ENCODE measurements at regions not wholly inside any gene's neighbourhood (a gene's known extent, or its start where the extent isn't known, plus 50 kb on each side); places are given as distances from the start of the nearest gene placed in this dataset.

- DNase-seq: no peak
Observed at GRCh38 chr16:76193906-76194615, 83.1 kb upstream of the CNTNAP4 start.

GRCh38 chr16:76194616-76195015 is 82.6 kb upstream of the CNTNAP4 start:
- no peak for DNase-seq

- DNase-seq: no peak
Observed at GRCh38 chr16:76195056-76195455, 82.1 kb upstream of the CNTNAP4 start.

- DNase-seq: no peak
Observed at GRCh38 chr16:76195648-76196047, 81.6 kb upstream of the CNTNAP4 start.

- DNase-seq: no peak
Observed at GRCh38 chr16:76197900-76198299, 79.3 kb upstream of the CNTNAP4 start.

GRCh38 chr16:76199681-76200220 is 77.5 kb upstream of the CNTNAP4 start:
- DNase-seq: no peak

GRCh38 chr16:76201385-76201784 is 75.8 kb upstream of the CNTNAP4 start:
- DNase-seq: no peak

- DNase-seq: no peak
Observed at GRCh38 chr16:76204249-76204648, 73.0 kb upstream of the CNTNAP4 start.

- DNase-seq: no peak
Observed at GRCh38 chr16:76207270-76207669, 69.9 kb upstream of the CNTNAP4 start.

- DNase-seq: no peak
Observed at GRCh38 chr16:76210157-76210556, 67.0 kb upstream of the CNTNAP4 start.

- DNase-seq: no peak
Observed at GRCh38 chr16:76213860-76214259, 63.3 kb upstream of the CNTNAP4 start.

- DNase-seq: no peak
Observed at GRCh38 chr16:76214856-76215255, 62.3 kb upstream of the CNTNAP4 start.

GRCh38 chr16:76222087-76222486 is 55.1 kb upstream of the CNTNAP4 start:
- DNase-seq: no peak

GRCh38 chr16:76222853-76223252 is 54.3 kb upstream of the CNTNAP4 start:
- DNase-seq: no peak

GRCh38 chr16:76226011-76226410 is 51.2 kb upstream of the CNTNAP4 start:
- no peak for DNase-seq

- no peak for DNase-seq
Observed at GRCh38 chr16:76226481-76226880, 50.7 kb upstream of the CNTNAP4 start.

Data from NCI-H2081 treated with DMSO at 0.1 percent for 48 hours (cell line).